GM19452 (cell line): ENCODE measurements at regions not wholly inside any gene's neighbourhood (a gene's known extent, or its start where the extent isn't known, plus 50 kb on each side); places are given as distances from the start of the nearest gene placed in this dataset.
"Not testable (repeated sequence)": the region's sequence is repeated elsewhere in the genome, so short reads cannot be mapped to it uniquely, and the experiment has no call there.

Experiments used
- ATAC-seq: cut with Tn5 transposase; IDR thresholded peaks from one replicate; pipeline ENCODE4 v1.9.1; 2021; ENCODE audit not compliant: unreplicated experiment

- no peak for ATAC-seq
Observed at GRCh38 chr12:45490232-45490881, 239.1 kb upstream of the ARID2 start.

- ATAC-seq, result no peak
Observed at GRCh38 chr12:45494279-45494678, 235.2 kb upstream of the ARID2 start.

- no peak for ATAC-seq
Observed at GRCh38 chr12:45498645-45499044, 230.9 kb upstream of the ARID2 start.

- ATAC-seq, result no peak
Observed at GRCh38 chr12:45502481-45503128, 226.9 kb upstream of the ARID2 start.

GRCh38 chr12:45503899-45504298 is 225.6 kb upstream of the ARID2 start:
- no peak for ATAC-seq

- no peak for ATAC-seq
Observed at GRCh38 chr12:45504316-45505010, 225.0 kb upstream of the ARID2 start.

GRCh38 chr12:45509187-45509586 is 220.3 kb upstream of the ARID2 start:
- no peak for ATAC-seq

- ATAC-seq, result no peak
Observed at GRCh38 chr12:45509621-45510020, 219.9 kb upstream of the ARID2 start.

- no peak for ATAC-seq
Observed at GRCh38 chr12:45517381-45517780, 212.1 kb upstream of the ARID2 start.

- ATAC-seq, result no peak
Observed at GRCh38 chr12:45518291-45519235, 210.9 kb upstream of the ARID2 start.

- ATAC-seq, result no peak
Observed at GRCh38 chr12:45522227-45522626, 207.3 kb upstream of the ARID2 start.

GRCh38 chr12:45526823-45527222 is 202.7 kb upstream of the ARID2 start:
- not testable (repeated sequence) for ATAC-seq

- ATAC-seq, result no peak
Observed at GRCh38 chr12:45532113-45532512, 197.4 kb upstream of the ARID2 start.

- no peak for ATAC-seq
Observed at GRCh38 chr12:45535610-45536180, 193.8 kb upstream of the ARID2 start.

GRCh38 chr12:45536284-45536683 is 193.2 kb upstream of the ARID2 start:
- ATAC-seq, result no peak

- ATAC-seq, result no peak
Observed at GRCh38 chr12:45540661-45541341, 188.7 kb upstream of the ARID2 start.

GRCh38 chr12:45543887-45544286 is 185.6 kb upstream of the ARID2 start:
- ATAC-seq, result peak; percentile 84

GRCh38 chr12:45546545-45546944 is 183.0 kb upstream of the ARID2 start:
- ATAC-seq, result no peak

GRCh38 chr12:45547132-45547531 is 182.4 kb upstream of the ARID2 start:
- no peak for ATAC-seq

- ATAC-seq, result no peak
Observed at GRCh38 chr12:45547822-45548221, 181.7 kb upstream of the ARID2 start.
